ES-I3 (cell line): ENCODE measurements at regions not wholly inside any gene's neighbourhood (a gene's known extent, or its start where the extent isn't known, plus 50 kb on each side); places are given as distances from the start of the nearest gene placed in this dataset.

Experiments
- H3K36me3 ChIP-seq: 2 replicates; pipeline ENCODE4 v1.6.1; 2013; ENCODE audit warnings: mild to moderate bottlenecking, low read length, control low read depth, moderate library complexity; ENCODE audit not compliant: insufficient read depth
- H3K4me1 ChIP-seq: 2 replicates; pipeline ENCODE4 v1.6.1; 2013; ENCODE audit warnings: mild to moderate bottlenecking, control low read depth, low read length; ENCODE audit not compliant: insufficient read depth
- H3K9ac ChIP-seq: 2 replicates; pipeline ENCODE4 v1.6.1; 2013; ENCODE audit warnings: low read depth, mild to moderate bottlenecking, low read length, moderate library complexity
- H3K9me3 ChIP-seq: 2 replicates; pipeline ENCODE4 v1.6.1; 2013; ENCODE audit warnings: mild to moderate bottlenecking, low read length, moderate library complexity; ENCODE audit not compliant: control insufficient read depth, insufficient read depth

- no peaks in the 10 kb centered on the region for H3K36me3 ChIP-seq
Observed at GRCh38 chr16:49216593-49216992, 65.0 kb downstream of the CBLN1 start.

GRCh38 chr16:49213594-49213993 is 68.0 kb downstream of the CBLN1 start:
- Histone ChIP-seq H3K9ac (no peak overlapping the region), H3K9me3 (no peaks in the 10 kb centered on the region), H3K36me3 (no peaks in the 10 kb centered on the region), H3K4me1 (peaks cover 7% of the 10 kb centered on the region; the same call in 1 of the 2 replicates)

More at GRCh38 chr16:49216593-49216992, 65.0 kb downstream of the CBLN1 start:
- Histone ChIP-seq H3K4me1 (peaks cover 7% of the 10 kb centered on the region; the same call in 1 of the 2 replicates), H3K9ac (no peak overlapping the region), H3K9me3 (no peaks in the 10 kb centered on the region)

GRCh38 chr16:49204191-49204590 is 77.4 kb downstream of the CBLN1 start:
- no peaks in the 10 kb centered on the region for H3K9me3 ChIP-seq
- no peak overlapping the region for H3K9ac ChIP-seq
- no peaks in the 10 kb centered on the region for H3K4me1 ChIP-seq
- no peaks in the 10 kb centered on the region for H3K36me3 ChIP-seq

GRCh38 chr16:49203361-49203760 is 78.3 kb downstream of the CBLN1 start:
- no peaks in the 10 kb centered on the region for H3K9me3 ChIP-seq
- H3K4me1 ChIP-seq: no peaks in the 10 kb centered on the region
- no peaks in the 10 kb centered on the region for H3K36me3 ChIP-seq
- H3K9ac ChIP-seq: no peak overlapping the region

- no peaks in the 10 kb centered on the region for H3K4me1 ChIP-seq
- no peak overlapping the region for H3K9ac ChIP-seq
- no peaks in the 10 kb centered on the region for H3K36me3 ChIP-seq
- no peaks in the 10 kb centered on the region for H3K9me3 ChIP-seq
Observed at GRCh38 chr16:49201118-49201517, 80.5 kb downstream of the CBLN1 start.

GRCh38 chr16:49200223-49200820 is 81.3 kb downstream of the CBLN1 start:
- no peaks in the 10 kb centered on the region for H3K9me3 ChIP-seq
- H3K9ac ChIP-seq: no peak overlapping the region
- no peaks in the 10 kb centered on the region for H3K36me3 ChIP-seq
- H3K4me1 ChIP-seq: no peaks in the 10 kb centered on the region

- H3K4me1 ChIP-seq: no peaks in the 10 kb centered on the region
- no peaks in the 10 kb centered on the region for H3K36me3 ChIP-seq
- H3K9ac ChIP-seq: no peak overlapping the region
- H3K9me3 ChIP-seq: no peaks in the 10 kb centered on the region
Observed at GRCh38 chr16:49195237-49195548, 86.4 kb downstream of the CBLN1 start.

- H3K9ac ChIP-seq: no peak overlapping the region
- H3K9me3 ChIP-seq: no peaks in the 10 kb centered on the region
- no peaks in the 10 kb centered on the region for H3K36me3 ChIP-seq
- H3K4me1 ChIP-seq: no peaks in the 10 kb centered on the region
Observed at GRCh38 chr16:49194537-49195236, 87.0 kb downstream of the CBLN1 start.

GRCh38 chr16:49193596-49193995 is 88.0 kb downstream of the CBLN1 start:
- no peaks in the 10 kb centered on the region for H3K36me3 ChIP-seq
- H3K9me3 ChIP-seq: no peaks in the 10 kb centered on the region
- no peaks in the 10 kb centered on the region for H3K4me1 ChIP-seq
- no peak overlapping the region for H3K9ac ChIP-seq

- no peak overlapping the region for H3K9ac ChIP-seq
- H3K36me3 ChIP-seq: no peaks in the 10 kb centered on the region
- no peaks in the 10 kb centered on the region for H3K9me3 ChIP-seq
- H3K4me1 ChIP-seq: no peaks in the 10 kb centered on the region
Observed at GRCh38 chr16:49189286-49189685, 92.4 kb downstream of the CBLN1 start.

- H3K9ac ChIP-seq: no peak overlapping the region
- no peaks in the 10 kb centered on the region for H3K9me3 ChIP-seq
- no peaks in the 10 kb centered on the region for H3K4me1 ChIP-seq
- H3K36me3 ChIP-seq: no peaks in the 10 kb centered on the region
Observed at GRCh38 chr16:49183911-49184310, 97.7 kb downstream of the CBLN1 start.

GRCh38 chr16:49181791-49182518 is 99.7 kb downstream of the CBLN1 start:
- Histone ChIP-seq H3K9me3 (no peaks in the 10 kb centered on the region), H3K9ac (no peak overlapping the region), H3K36me3 (no peaks in the 10 kb centered on the region), H3K4me1 (no peaks in the 10 kb centered on the region)

GRCh38 chr16:49179714-49180330 is 101.8 kb downstream of the CBLN1 start:
- Histone ChIP-seq H3K9me3 (no peaks in the 10 kb centered on the region), H3K9ac (no peak overlapping the region), H3K4me1 (no peaks in the 10 kb centered on the region), H3K36me3 (no peaks in the 10 kb centered on the region)

GRCh38 chr16:49168126-49168525 is 113.5 kb downstream of the CBLN1 start:
- Histone ChIP-seq H3K4me1 (no peaks in the 10 kb centered on the region), H3K9me3 (no peaks in the 10 kb centered on the region), H3K36me3 (no peaks in the 10 kb centered on the region), H3K9ac (no peak overlapping the region)

GRCh38 chr16:49165025-49165424 is 116.6 kb downstream of the CBLN1 start:
- no peaks in the 10 kb centered on the region for H3K9me3 ChIP-seq
- no peak overlapping the region for H3K9ac ChIP-seq
- no peaks in the 10 kb centered on the region for H3K4me1 ChIP-seq
- H3K36me3 ChIP-seq: no peaks in the 10 kb centered on the region
